Activated CD4-positive, CD25-positive, alpha-beta regulatory T cell treated with anti-CD3 and anti-CD28 coated beads, Interleukin-2, amount 50 U/mL, for 24 hours (primary cell): ENCODE measurements at regions not wholly inside any gene's neighbourhood (a gene's known extent, or its start where the extent isn't known, plus 50 kb on each side); places are given as distances from the start of the nearest gene placed in this dataset.
"Not testable (repeated sequence)": the region's sequence is repeated elsewhere in the genome, so short reads cannot be mapped to it uniquely, and the experiment has no call there.

Experiments
- ATAC-seq, 2 donors: fragments of 150-1000 bp; cut with Tn5 transposase; one replicate each; pipeline ENCODE4 v1.10.0; 2021; ENCODE audit warnings: mild to moderate bottlenecking in 1 of 2, moderate library complexity in 1 of 2

- ATAC-seq, result not testable (repeated sequence)
Observed at GRCh38 chr12:90687682-90688081, 267.3 kb downstream of the CCER1 start.

GRCh38 chr12:90683871-90684270 is 271.1 kb downstream of the CCER1 start:
- ATAC-seq, result no peak

- no peak for ATAC-seq
Observed at GRCh38 chr12:90682398-90682797, 272.6 kb downstream of the CCER1 start.

GRCh38 chr12:90679674-90680073 is 275.3 kb downstream of the CCER1 start:
- no peak for ATAC-seq

- ATAC-seq, result no peak
Observed at GRCh38 chr12:90677552-90677951, 277.4 kb downstream of the CCER1 start.

- no peak for ATAC-seq
Observed at GRCh38 chr12:90677055-90677454, 277.9 kb downstream of the CCER1 start.

- ATAC-seq, result no peak
Observed at GRCh38 chr12:90675106-90675505, 279.9 kb downstream of the CCER1 start.

GRCh38 chr12:90672081-90672480 is 282.9 kb downstream of the CCER1 start:
- no peak for ATAC-seq

GRCh38 chr12:90663949-90664348 is 291.0 kb downstream of the CCER1 start:
- not testable (repeated sequence) for ATAC-seq

- ATAC-seq, result no peak
Observed at GRCh38 chr12:90659060-90659459, 295.9 kb downstream of the CCER1 start.

GRCh38 chr12:90653040-90653439 is 301.9 kb downstream of the CCER1 start:
- no peak for ATAC-seq

- ATAC-seq, result no peak
Observed at GRCh38 chr12:90652280-90652679, 302.7 kb downstream of the CCER1 start.

- no peak for ATAC-seq
Observed at GRCh38 chr12:90645181-90645580, 309.8 kb downstream of the CCER1 start.

GRCh38 chr12:90631591-90632212 is 323.3 kb downstream of the CCER1 start:
- ATAC-seq, result no peak

GRCh38 chr12:90630006-90630405 is 325.0 kb downstream of the CCER1 start:
- no peak for ATAC-seq

GRCh38 chr12:90628213-90628612 is 326.8 kb downstream of the CCER1 start:
- no peak for ATAC-seq

- no peak for ATAC-seq
Observed at GRCh38 chr12:90627180-90627896, 327.6 kb downstream of the CCER1 start.

GRCh38 chr12:90622431-90622830 is 332.5 kb downstream of the CCER1 start:
- no peak for ATAC-seq

GRCh38 chr12:90621927-90622326 is 333.0 kb downstream of the CCER1 start:
- no peak for ATAC-seq

GRCh38 chr12:90619943-90620342 is 335.0 kb downstream of the CCER1 start:
- ATAC-seq, result no peak

- ATAC-seq, result no peak
Observed at GRCh38 chr12:90618586-90618985, 336.4 kb downstream of the CCER1 start.

GRCh38 chr12:90611891-90612290 is 343.1 kb downstream of the CCER1 start:
- no peak for ATAC-seq

- ATAC-seq, result no peak
Observed at GRCh38 chr12:90611048-90611447, 343.9 kb downstream of the CCER1 start.

- no peak for ATAC-seq
Observed at GRCh38 chr12:90593596-90594295, 361.2 kb downstream of the CCER1 start.
